ENCODE measurements at regions not wholly inside any gene's neighbourhood (a gene's known extent, or its start where the extent isn't known, plus 50 kb on each side); places are given as distances from the start of the nearest gene placed in this dataset.
"Not testable (repeated sequence)": the region's sequence is repeated elsewhere in the genome, so short reads cannot be mapped to it uniquely, and the experiment has no call there.

GRCh38 chr7:51540906-51541305, 224.3 kb upstream of the COBL start:
- H4K8ac ChIP-seq (ENCODE audit: low read length); H3K27ac ChIP-seq (ENCODE audit: low read length, poor library complexity, severe bottlenecking); H3K79me1 ChIP-seq (replicated peaks; ENCODE audit: low read length, poor library complexity, severe bottlenecking); H2AFZ ChIP-seq (ENCODE audit: low read depth, low read length); H2AK5ac ChIP-seq (ENCODE audit: low read length, severe bottlenecking); H2BK120ac ChIP-seq (ENCODE audit: low read depth, low read length); H3K4me1 ChIP-seq (ENCODE audit: control insufficient read depth, insufficient read depth, low read depth, low read length); H3K23ac ChIP-seq (ENCODE audit: low read length in 2 of 2); H3K14ac ChIP-seq (ENCODE audit: low read length in 2 of 2); H3K18ac ChIP-seq (ENCODE audit: low read depth in 1 of 2, low read length in 2 of 2); DNase-seq; H3K4me3 ChIP-seq (ENCODE audit: insufficient read depth in 1 of 2, low read depth in 1 of 2, low read length in 2 of 2); H3K4ac ChIP-seq (ENCODE audit: low read depth in 1 of 2, low read length in 2 of 2); H3K4me2 ChIP-seq (ENCODE audit: low read length, poor library complexity, severe bottlenecking); H2BK12ac ChIP-seq (ENCODE audit: low read length in 2 of 2); H3K9ac ChIP-seq (ENCODE audit: low read length); H3K27me3 ChIP-seq (ENCODE audit: control insufficient read depth in 1 of 2, insufficient read depth in 1 of 2, low read length in 2 of 2); H3K9me3 ChIP-seq (ENCODE audit: control insufficient read depth, low read length); H2BK5ac ChIP-seq (ENCODE audit: low read depth, low read length, poor library complexity, severe bottlenecking); H2BK15ac ChIP-seq (ENCODE audit: low read depth, poor library complexity, severe bottlenecking); H3K36me3 ChIP-seq (ENCODE audit: control insufficient read depth in 1 of 2, insufficient read depth in 2 of 2, low read depth in 1 of 2, low read length in 2 of 2); H4K91ac ChIP-seq (ENCODE audit: low read length): not testable (repeated sequence)
- WGBS: 90% methylated on average over 1 of the region's 2 CpGs

DNA sequence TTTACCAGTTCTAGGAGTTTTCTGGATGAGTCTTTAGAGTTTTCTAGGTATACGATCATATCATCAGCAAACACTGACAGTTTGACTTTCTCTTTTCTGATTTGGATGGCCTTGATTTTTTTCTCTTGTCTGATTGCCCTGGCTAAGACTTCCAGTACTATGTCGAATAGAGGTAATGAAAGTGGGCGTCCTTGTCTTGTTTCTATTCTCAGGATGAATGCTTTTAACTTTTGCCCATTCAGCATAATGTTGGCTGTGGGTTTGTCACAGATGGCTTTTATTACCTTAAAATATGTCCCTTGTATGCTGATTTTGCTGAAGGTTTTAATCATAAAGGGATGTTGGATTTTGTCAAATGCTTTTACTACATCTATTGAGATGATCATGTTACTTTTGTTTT, 223.2 kb upstream of the COBL start:
- Histone ChIP-seq H2BK15ac (ENCODE audit: low read depth, poor library complexity, severe bottlenecking) (no peak overlapping the region), H2AFZ (ENCODE audit: low read depth, low read length) (no peak overlapping the region), H4K8ac (ENCODE audit: low read length) (no peak overlapping the region), H3K4me3 (ENCODE audit: insufficient read depth in 1 of 2, low read depth in 1 of 2, low read length in 2 of 2) (no peak overlapping the region), H2BK12ac (ENCODE audit: low read length in 2 of 2) (no peak overlapping the region), H3K9ac (ENCODE audit: low read length) (no peak overlapping the region), H3K9me3 (ENCODE audit: control insufficient read depth, low read length) (peaks cover 6% of the 10 kb centered on the region), H3K23ac (ENCODE audit: low read length in 2 of 2) (no peak overlapping the region), H4K91ac (ENCODE audit: low read length) (no peak overlapping the region), H3K27ac (ENCODE audit: low read length, poor library complexity, severe bottlenecking) (no peak overlapping the region), H2BK120ac (ENCODE audit: low read depth, low read length) (no peak overlapping the region), H2BK5ac (ENCODE audit: low read depth, low read length, poor library complexity, severe bottlenecking) (no peak overlapping the region), H3K27me3 (ENCODE audit: control insufficient read depth in 1 of 2, insufficient read depth in 1 of 2, low read length in 2 of 2) (no peaks in the 10 kb centered on the region), H3K18ac (ENCODE audit: low read depth in 1 of 2, low read length in 2 of 2) (no peak overlapping the region), H3K36me3 (ENCODE audit: control insufficient read depth in 1 of 2, insufficient read depth in 2 of 2, low read depth in 1 of 2, low read length in 2 of 2) (no peaks in the 10 kb centered on the region), H3K4ac (ENCODE audit: low read depth in 1 of 2, low read length in 2 of 2) (no peak overlapping the region), H3K14ac (ENCODE audit: low read length in 2 of 2) (no peak overlapping the region), H3K4me2 (ENCODE audit: low read length, poor library complexity, severe bottlenecking) (no peak overlapping the region), H2AK5ac (ENCODE audit: low read length, severe bottlenecking) (no peak overlapping the region), H3K79me1 (replicated peaks; ENCODE audit: low read length, poor library complexity, severe bottlenecking) (no peaks in the 10 kb centered on the region), H3K4me1 (ENCODE audit: control insufficient read depth, insufficient read depth, low read depth, low read length) (no peaks in the 10 kb centered on the region)
- WGBS: 85% methylated on average over 3 of the region's 3 CpGs
- DNase-seq: no peak

- H3K9me3 ChIP-seq (ENCODE audit: control insufficient read depth, low read length): no peaks in the 10 kb centered on the region
Measured at GRCh38 chr7:51528172-51528571, 211.6 kb upstream of the COBL start.

DNA sequence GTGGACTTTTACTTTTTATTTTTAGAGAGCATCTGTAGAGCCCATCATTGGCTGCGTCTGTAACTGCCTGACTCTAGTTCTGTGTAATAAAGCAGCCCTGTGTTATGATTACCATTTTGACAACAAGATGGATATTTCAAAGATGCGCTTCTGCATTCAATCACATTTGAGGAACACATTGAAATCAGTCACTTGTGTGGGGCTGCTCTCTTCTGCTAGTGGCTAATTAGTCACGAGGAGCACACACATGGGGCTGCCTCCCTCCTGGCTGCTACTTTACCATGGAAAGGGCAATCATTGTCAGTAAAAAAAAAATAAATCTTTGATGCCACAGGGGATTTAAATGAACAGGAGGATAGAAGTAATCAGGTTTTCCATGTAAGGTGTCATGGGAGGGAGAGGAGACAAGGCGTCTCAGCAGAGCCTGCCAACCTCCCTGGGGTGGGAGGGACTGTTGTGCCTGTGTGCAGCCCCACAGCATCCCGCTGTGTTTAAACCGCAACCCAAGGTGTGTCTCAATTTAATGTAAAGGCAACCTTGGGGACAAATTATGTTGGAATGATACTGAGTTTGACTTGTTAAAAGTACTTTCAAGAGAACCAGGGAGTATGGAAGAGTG, 205.2 kb upstream of the COBL start:
- no peaks in the 10 kb centered on the region for H3K4me1 ChIP-seq (ENCODE audit: control insufficient read depth, insufficient read depth, low read depth, low read length)
- no peaks in the 10 kb centered on the region for H3K79me1 ChIP-seq (replicated peaks; ENCODE audit: low read length, poor library complexity, severe bottlenecking)
- H2BK5ac ChIP-seq (ENCODE audit: low read depth, low read length, poor library complexity, severe bottlenecking): no peak overlapping the region
- no peak overlapping the region for H3K23ac ChIP-seq (ENCODE audit: low read length in 2 of 2)
- H3K9me3 ChIP-seq (ENCODE audit: control insufficient read depth, low read length): no peaks in the 10 kb centered on the region
- no peak overlapping the region for H4K91ac ChIP-seq (ENCODE audit: low read length)
- H2AK5ac ChIP-seq (ENCODE audit: low read length, severe bottlenecking): no peak overlapping the region
- H4K8ac ChIP-seq (ENCODE audit: low read length): no peak overlapping the region
- no peak overlapping the region for H3K14ac ChIP-seq (ENCODE audit: low read length in 2 of 2)
- H3K4me3 ChIP-seq (ENCODE audit: insufficient read depth in 1 of 2, low read depth in 1 of 2, low read length in 2 of 2): no peak overlapping the region
- H2BK12ac ChIP-seq (ENCODE audit: low read length in 2 of 2): no peak overlapping the region
- H3K27ac ChIP-seq (ENCODE audit: low read length, poor library complexity, severe bottlenecking): no peak overlapping the region
- H3K4ac ChIP-seq (ENCODE audit: low read depth in 1 of 2, low read length in 2 of 2): no peak overlapping the region
- 47% methylated on average over 6 of the region's 6 CpGs for WGBS
- H3K9ac ChIP-seq (ENCODE audit: low read length): no peak overlapping the region
- no peak overlapping the region for H2BK15ac ChIP-seq (ENCODE audit: low read depth, poor library complexity, severe bottlenecking)
- DNase-seq: no peak
- no peak overlapping the region for H3K18ac ChIP-seq (ENCODE audit: low read depth in 1 of 2, low read length in 2 of 2)
- no peak overlapping the region for H2AFZ ChIP-seq (ENCODE audit: low read depth, low read length)
- H2BK120ac ChIP-seq (ENCODE audit: low read depth, low read length): no peak overlapping the region
- no peaks in the 10 kb centered on the region for H3K27me3 ChIP-seq (ENCODE audit: control insufficient read depth in 1 of 2, insufficient read depth in 1 of 2, low read length in 2 of 2)
- no peaks in the 10 kb centered on the region for H3K36me3 ChIP-seq (ENCODE audit: control insufficient read depth in 1 of 2, insufficient read depth in 2 of 2, low read depth in 1 of 2, low read length in 2 of 2)
- H3K4me2 ChIP-seq (ENCODE audit: low read length, poor library complexity, severe bottlenecking): no peak overlapping the region

More at GRCh38 chr7:51528172-51528571, 211.6 kb upstream of the COBL start:
- no peaks in the 10 kb centered on the region for H3K36me3 ChIP-seq (ENCODE audit: control insufficient read depth in 1 of 2, insufficient read depth in 2 of 2, low read depth in 1 of 2, low read length in 2 of 2)
- H2AFZ ChIP-seq (ENCODE audit: low read depth, low read length): no peak overlapping the region
- no peak overlapping the region for H3K4me2 ChIP-seq (ENCODE audit: low read length, poor library complexity, severe bottlenecking)
- H3K4ac ChIP-seq (ENCODE audit: low read depth in 1 of 2, low read length in 2 of 2): no peak overlapping the region
- H2BK120ac ChIP-seq (ENCODE audit: low read depth, low read length): no peak overlapping the region
- H3K4me3 ChIP-seq (ENCODE audit: insufficient read depth in 1 of 2, low read depth in 1 of 2, low read length in 2 of 2): no peak overlapping the region
- no peak overlapping the region for H2AK5ac ChIP-seq (ENCODE audit: low read length, severe bottlenecking)
- H3K14ac ChIP-seq (ENCODE audit: low read length in 2 of 2): no peak overlapping the region
- no peak overlapping the region for H2BK12ac ChIP-seq (ENCODE audit: low read length in 2 of 2)
- no peak overlapping the region for H3K9ac ChIP-seq (ENCODE audit: low read length)
- no peaks in the 10 kb centered on the region for H3K4me1 ChIP-seq (ENCODE audit: control insufficient read depth, insufficient read depth, low read depth, low read length)
- H3K18ac ChIP-seq (ENCODE audit: low read depth in 1 of 2, low read length in 2 of 2): no peak overlapping the region
- WGBS: no CpG with 5 or more reads among the region's 5 CpGs
- no peak overlapping the region for H3K27ac ChIP-seq (ENCODE audit: low read length, poor library complexity, severe bottlenecking)
- H2BK5ac ChIP-seq (ENCODE audit: low read depth, low read length, poor library complexity, severe bottlenecking): no peak overlapping the region
- no peak overlapping the region for H4K8ac ChIP-seq (ENCODE audit: low read length)
- DNase-seq: no peak
- H2BK15ac ChIP-seq (ENCODE audit: low read depth, poor library complexity, severe bottlenecking): no peak overlapping the region
- no peaks in the 10 kb centered on the region for H3K79me1 ChIP-seq (replicated peaks; ENCODE audit: low read length, poor library complexity, severe bottlenecking)
- H4K91ac ChIP-seq (ENCODE audit: low read length): no peak overlapping the region
- H3K23ac ChIP-seq (ENCODE audit: low read length in 2 of 2): no peak overlapping the region
- no peaks in the 10 kb centered on the region for H3K27me3 ChIP-seq (ENCODE audit: control insufficient read depth in 1 of 2, insufficient read depth in 1 of 2, low read length in 2 of 2)

Measured in mesenchymal stem cell (in vitro differentiated cells and primary cell).